ENCODE measurements at regions not wholly inside any gene's neighbourhood (a gene's known extent, or its start where the extent isn't known, plus 50 kb on each side); places are given as distances from the start of the nearest gene placed in this dataset.
"Not testable (repeated sequence)": the region's sequence is repeated elsewhere in the genome, so short reads cannot be mapped to it uniquely, and the experiment has no call there.

DNA sequence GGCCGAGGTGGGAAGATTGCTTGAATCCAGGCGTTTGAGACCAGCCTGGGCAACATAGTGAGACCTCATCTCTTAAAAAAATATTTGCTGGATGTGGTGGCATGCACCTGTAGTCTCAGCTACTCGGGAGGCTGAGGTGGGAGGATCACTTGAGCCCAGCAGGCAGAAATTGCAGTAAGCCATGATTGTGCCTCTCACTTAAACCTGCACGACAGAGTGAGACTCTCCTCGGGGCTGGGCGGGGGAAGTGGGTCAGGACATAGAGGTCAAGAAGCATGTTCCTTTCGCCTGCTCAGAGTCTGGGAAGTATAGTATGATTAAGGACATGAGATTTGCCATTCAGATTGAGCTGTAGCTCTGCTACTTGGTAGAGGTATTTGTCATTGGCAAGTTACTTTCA is 52.3 kb downstream of the SEPTIN7 start:
- not testable (repeated sequence) for DNase-seq (ENCODE audit: low spot score in 2 of 2); ATAC-seq (ENCODE audit: low read depth); H3K27me3 Mint-ChIP-seq; H3K4me3 Mint-ChIP-seq; H3K9me3 Mint-ChIP-seq
- Mint-ChIP-seq H3K27ac (peak overlapping the region; percentile 38), H3K4me1 (peaks cover 30% of the 10 kb centered on the region), H3K36me3 (peaks cover 22% of the 10 kb centered on the region)

DNA sequence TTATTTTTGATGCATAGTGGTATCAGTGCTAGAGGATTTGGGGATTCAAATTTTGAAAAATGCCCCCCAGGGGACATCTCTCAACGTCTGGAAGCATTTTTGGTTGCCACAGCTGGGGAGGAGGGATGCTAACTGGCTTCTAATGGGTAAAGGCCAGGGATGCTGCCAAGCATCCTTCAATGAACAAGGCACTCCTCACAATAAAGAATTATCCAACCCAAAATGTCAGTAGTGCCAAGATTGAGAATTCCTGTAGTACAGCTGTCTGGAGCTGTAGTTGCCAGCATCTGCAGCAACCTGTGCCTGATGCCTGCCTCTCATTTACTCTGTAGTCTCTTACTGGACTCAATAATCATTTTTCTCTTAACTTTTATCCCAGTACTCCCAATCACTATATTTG is 53.5 kb downstream of the SEPTIN7 start:
- peaks cover 2% of the 10 kb centered on the region for H3K9me3 Mint-ChIP-seq
- DNase-seq (ENCODE audit: low spot score in 2 of 2): no peak
- peaks cover 23% of the 10 kb centered on the region for H3K36me3 Mint-ChIP-seq
- no peak for ATAC-seq (ENCODE audit: low read depth)
- H3K4me3 Mint-ChIP-seq: no peak overlapping the region
- H3K4me1 Mint-ChIP-seq: peaks cover 32% of the 10 kb centered on the region
- no peaks in the 10 kb centered on the region for H3K27me3 Mint-ChIP-seq
- H3K27ac Mint-ChIP-seq: peak overlapping the region; percentile 28

- ATAC-seq (ENCODE audit: low read depth): no peak
- Mint-ChIP-seq H3K36me3 (peaks cover 23% of the 10 kb centered on the region), H3K9me3 (peaks cover 2% of the 10 kb centered on the region), H3K27ac (no peak overlapping the region), H3K4me3 (no peak overlapping the region), H3K27me3 (no peaks in the 10 kb centered on the region), H3K4me1 (peaks cover 39% of the 10 kb centered on the region)
- DNase-seq (ENCODE audit: low spot score in 2 of 2): no peak
Observed at GRCh38 chr7:35856175-35856574, 55.3 kb downstream of the SEPTIN7 start.

DNA sequence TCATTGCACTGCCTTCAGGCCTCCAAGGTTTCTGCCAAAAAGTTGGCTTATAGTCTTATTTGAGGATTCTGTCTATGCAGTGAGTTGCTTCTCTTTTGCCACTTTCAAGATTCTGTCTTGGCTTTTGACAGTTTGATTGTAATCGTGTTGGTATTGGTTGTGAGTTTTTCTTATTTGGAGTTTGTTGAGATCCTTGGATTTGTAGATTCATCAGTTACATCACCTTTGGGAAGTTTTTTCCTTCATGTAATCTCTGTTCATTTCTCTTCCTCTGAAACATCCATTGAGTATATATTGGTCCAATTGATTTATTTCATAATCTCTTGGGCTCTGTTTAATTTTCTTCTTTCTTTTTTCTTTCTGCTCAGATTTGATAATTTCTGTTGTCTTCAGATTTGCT is 59.8 kb downstream of the SEPTIN7 start:
- Mint-ChIP-seq H3K4me1 (peaks cover 30% of the 10 kb centered on the region), H3K4me3 (no peak overlapping the region), H3K36me3 (peaks cover 22% of the 10 kb centered on the region), H3K9me3 (peaks cover 2% of the 10 kb centered on the region), H3K27me3 (no peaks in the 10 kb centered on the region), H3K27ac (peak overlapping the region; percentile 36)
- DNase-seq (ENCODE audit: low spot score in 2 of 2) (no peak), ATAC-seq (ENCODE audit: low read depth) (no peak)

DNA sequence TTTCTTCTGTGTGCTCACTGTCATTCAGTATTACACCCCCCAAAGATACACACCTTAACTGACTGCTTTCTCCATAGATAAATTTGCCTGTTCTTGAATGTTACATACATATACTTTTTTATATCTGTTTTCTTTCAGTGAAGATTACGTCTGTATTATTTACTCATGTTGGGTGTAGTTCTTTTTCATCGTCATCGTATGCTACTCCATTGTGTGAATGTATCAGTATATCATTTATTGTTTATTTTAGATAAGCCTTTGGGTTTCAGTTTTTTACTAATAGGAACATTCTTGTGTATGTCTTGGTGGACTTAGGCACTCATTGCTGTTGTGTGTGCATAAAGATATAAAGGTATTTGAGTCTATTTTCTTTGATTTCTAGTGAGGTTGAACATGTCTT is 64.4 kb downstream of the SEPTIN7 start:
- DNase-seq (ENCODE audit: low spot score in 2 of 2) (no peak), ATAC-seq (ENCODE audit: low read depth) (no peak)
- H3K9me3 Mint-ChIP-seq: no peaks in the 10 kb centered on the region

GRCh38 chr7:35866186-35866585 is 65.3 kb downstream of the SEPTIN7 start:
- no peak for DNase-seq (ENCODE audit: low spot score in 2 of 2)
- Mint-ChIP-seq H3K27ac (peak overlapping the region; percentile 73), H3K4me1 (peaks cover 25% of the 10 kb centered on the region), H3K9me3 (no peaks in the 10 kb centered on the region), H3K27me3 (no peaks in the 10 kb centered on the region), H3K4me3 (no peak overlapping the region), H3K36me3 (peaks cover 22% of the 10 kb centered on the region)
- no peak for ATAC-seq (ENCODE audit: low read depth)

More for the DNA sequence above, 64.4 kb downstream of the SEPTIN7 start:
- H3K36me3 Mint-ChIP-seq: peaks cover 22% of the 10 kb centered on the region
- H3K27me3 Mint-ChIP-seq: no peaks in the 10 kb centered on the region
- peak overlapping the region; percentile 73 for H3K27ac Mint-ChIP-seq
- H3K4me3 Mint-ChIP-seq: no peak overlapping the region
- peaks cover 27% of the 10 kb centered on the region for H3K4me1 Mint-ChIP-seq

DNA sequence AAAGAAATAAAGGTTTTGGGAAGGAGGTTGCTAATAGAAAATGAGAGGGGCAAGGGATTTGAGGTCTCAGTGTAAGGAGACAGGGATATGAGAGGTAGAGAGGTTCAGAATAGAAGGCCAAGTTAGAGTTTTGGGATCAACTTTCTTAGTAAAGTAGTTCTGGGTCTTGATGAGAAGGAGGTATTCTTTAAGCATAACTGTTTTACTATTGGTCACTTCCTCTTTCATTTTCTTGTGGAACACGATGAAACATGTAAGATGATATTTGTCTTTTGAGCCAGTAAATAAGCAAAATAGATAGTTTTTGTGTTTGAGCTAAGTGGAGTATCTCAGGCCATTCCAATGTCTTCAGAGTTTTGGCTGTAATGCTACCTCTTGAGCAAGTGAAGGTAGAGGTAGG is 68.3 kb downstream of the SEPTIN7 start:
- H3K4me1 Mint-ChIP-seq: peaks cover 20% of the 10 kb centered on the region
- peak; percentile 73 for ATAC-seq (ENCODE audit: low read depth)
- peaks cover 24% of the 10 kb centered on the region for H3K36me3 Mint-ChIP-seq
- not testable (repeated sequence) for DNase-seq (ENCODE audit: low spot score in 2 of 2); H3K9me3 Mint-ChIP-seq; H3K27me3 Mint-ChIP-seq
- peak overlapping the region; percentile 54 for H3K27ac Mint-ChIP-seq
- peak overlapping the region; percentile 7 for H3K4me3 Mint-ChIP-seq

- Mint-ChIP-seq H3K4me1 (peaks cover 20% of the 10 kb centered on the region), H3K27ac (no peak overlapping the region), H3K36me3 (peaks cover 26% of the 10 kb centered on the region), H3K4me3 (no peak overlapping the region), H3K27me3 (no peaks in the 10 kb centered on the region), H3K9me3 (no peaks in the 10 kb centered on the region)
- DNase-seq (ENCODE audit: low spot score in 2 of 2): no peak
- no peak for ATAC-seq (ENCODE audit: low read depth)
Observed at GRCh38 chr7:35869810-35870209, 69.0 kb downstream of the SEPTIN7 start.

GRCh38 chr7:35871856-35872255 is 71.0 kb downstream of the SEPTIN7 start:
- peaks cover 20% of the 10 kb centered on the region for H3K4me1 Mint-ChIP-seq
- H3K27me3 Mint-ChIP-seq: no peaks in the 10 kb centered on the region
- no peaks in the 10 kb centered on the region for H3K9me3 Mint-ChIP-seq
- no peak overlapping the region for H3K27ac Mint-ChIP-seq
- no peak overlapping the region for H3K4me3 Mint-ChIP-seq
- DNase-seq (ENCODE audit: low spot score in 2 of 2): no peak
- ATAC-seq (ENCODE audit: low read depth): no peak
- H3K36me3 Mint-ChIP-seq: peaks cover 17% of the 10 kb centered on the region

DNA sequence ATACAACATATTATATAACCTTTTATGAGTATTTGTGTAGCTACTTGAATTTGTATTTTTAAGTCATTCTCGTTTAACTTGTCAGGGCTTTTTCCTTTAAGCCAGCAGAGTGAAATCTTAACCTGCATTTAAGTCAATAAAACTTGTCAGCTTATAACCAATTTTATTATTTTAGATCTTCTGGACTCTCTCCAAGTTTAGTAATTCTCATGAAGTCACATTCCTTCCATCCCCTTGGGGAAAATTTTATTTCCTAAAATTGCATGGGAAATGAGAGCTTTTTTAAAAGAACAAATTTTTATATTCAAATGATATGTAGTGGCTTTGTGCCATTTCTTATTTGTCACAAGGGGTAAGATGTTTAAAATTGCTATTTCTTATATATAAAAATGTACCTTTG is 74.0 kb downstream of the SEPTIN7 start:
- no peaks in the 10 kb centered on the region for H3K27me3 Mint-ChIP-seq
- DNase-seq (ENCODE audit: low spot score in 2 of 2) (no peak), ATAC-seq (ENCODE audit: low read depth) (no peak)
- peaks cover 9% of the 10 kb centered on the region for H3K4me1 Mint-ChIP-seq
- H3K27ac Mint-ChIP-seq: no peak overlapping the region
- peaks cover 19% of the 10 kb centered on the region for H3K36me3 Mint-ChIP-seq
- no peaks in the 10 kb centered on the region for H3K9me3 Mint-ChIP-seq
- no peak overlapping the region for H3K4me3 Mint-ChIP-seq

DNA sequence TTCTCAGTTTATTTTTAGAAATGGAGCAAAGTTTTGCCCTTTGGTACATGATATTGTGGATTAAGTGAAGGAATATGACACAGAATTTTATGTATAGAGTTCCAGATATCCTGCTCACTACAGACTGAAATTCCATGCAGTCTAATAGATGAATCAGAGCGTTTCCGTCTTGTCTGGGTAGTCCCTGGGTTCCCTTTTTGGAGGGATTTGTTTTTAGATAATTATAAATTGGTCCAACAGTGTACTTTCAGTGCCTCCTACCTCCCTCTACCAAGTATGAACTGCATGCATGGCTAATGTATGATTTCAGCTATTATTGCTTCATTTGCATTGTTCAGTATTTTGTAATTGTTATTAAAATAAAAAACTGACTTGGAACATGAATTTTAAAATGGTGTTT is 74.4 kb downstream of the SEPTIN7 start:
- ATAC-seq (ENCODE audit: low read depth) (no peak), DNase-seq (ENCODE audit: low spot score in 2 of 2) (no peak)
- H3K36me3 Mint-ChIP-seq: peaks cover 19% of the 10 kb centered on the region
- H3K4me3 Mint-ChIP-seq: no peak overlapping the region
- H3K27me3 Mint-ChIP-seq: no peaks in the 10 kb centered on the region
- peak overlapping the region; percentile 24 for H3K27ac Mint-ChIP-seq
- H3K4me1 Mint-ChIP-seq: peaks cover 7% of the 10 kb centered on the region
- H3K9me3 Mint-ChIP-seq: no peaks in the 10 kb centered on the region

DNA sequence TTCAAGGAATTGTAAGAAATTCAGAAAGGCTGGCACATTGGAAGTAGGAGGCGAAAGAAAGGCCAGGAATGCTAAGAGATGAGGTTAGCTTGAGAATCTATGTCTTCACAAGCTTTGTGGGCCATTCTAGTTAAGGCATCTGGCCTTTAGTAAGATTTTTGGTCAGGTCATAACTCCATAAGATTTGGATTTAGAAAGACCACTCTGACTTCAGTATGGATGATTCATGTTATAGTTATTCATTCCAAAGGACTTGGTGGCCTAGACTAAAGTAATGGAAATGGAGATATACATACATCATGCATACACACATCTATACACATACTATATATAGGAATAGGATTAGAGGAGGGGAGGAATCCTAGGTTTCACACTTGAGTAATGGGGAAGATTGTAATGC is 77.5 kb downstream of the SEPTIN7 start:
- Mint-ChIP-seq H3K27ac (peak overlapping the region; percentile 69), H3K4me3 (no peak overlapping the region), H3K36me3 (peaks cover 22% of the 10 kb centered on the region), H3K27me3 (no peaks in the 10 kb centered on the region), H3K4me1 (peaks cover 3% of the 10 kb centered on the region), H3K9me3 (no peaks in the 10 kb centered on the region)
- DNase-seq (ENCODE audit: low spot score in 2 of 2) (no peak), ATAC-seq (ENCODE audit: low read depth) (no peak)

DNA sequence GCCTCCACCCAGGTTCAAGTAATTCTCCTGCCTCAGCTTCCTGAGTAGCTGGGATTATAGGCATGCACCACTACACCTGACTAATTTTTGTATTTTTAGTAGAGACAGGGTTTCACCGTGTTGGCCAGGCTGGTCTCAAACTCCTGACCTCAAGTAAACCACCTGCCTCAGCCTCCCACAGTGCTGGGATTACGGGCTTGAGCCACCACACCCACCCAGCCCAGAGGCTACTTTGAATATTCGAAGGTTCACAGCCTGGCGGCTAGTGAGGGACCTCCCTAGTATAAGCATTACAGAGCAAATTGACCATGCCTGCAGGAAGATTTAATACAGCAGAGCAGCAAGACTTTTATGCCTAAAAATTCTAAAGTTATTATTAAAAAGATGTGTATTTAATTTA is 86.6 kb downstream of the SEPTIN7 start:
- H3K36me3 Mint-ChIP-seq: peaks cover 30% of the 10 kb centered on the region
- DNase-seq (ENCODE audit: low spot score in 2 of 2); H3K9me3 Mint-ChIP-seq; H3K4me3 Mint-ChIP-seq; ATAC-seq (ENCODE audit: low read depth); H3K4me1 Mint-ChIP-seq; H3K27me3 Mint-ChIP-seq: not testable (repeated sequence)
- peak overlapping the region; percentile 2 for H3K27ac Mint-ChIP-seq

GRCh38 chr7:35889001-35889400 is 88.1 kb downstream of the SEPTIN7 start:
- no peaks in the 10 kb centered on the region for H3K27me3 Mint-ChIP-seq
- H3K9me3 Mint-ChIP-seq: no peaks in the 10 kb centered on the region
- no peak overlapping the region for H3K27ac Mint-ChIP-seq
- no peak for DNase-seq (ENCODE audit: low spot score in 2 of 2)
- peaks cover 9% of the 10 kb centered on the region for H3K4me1 Mint-ChIP-seq
- H3K4me3 Mint-ChIP-seq: no peak overlapping the region
- peaks cover 34% of the 10 kb centered on the region for H3K36me3 Mint-ChIP-seq
- ATAC-seq (ENCODE audit: low read depth): no peak

DNA sequence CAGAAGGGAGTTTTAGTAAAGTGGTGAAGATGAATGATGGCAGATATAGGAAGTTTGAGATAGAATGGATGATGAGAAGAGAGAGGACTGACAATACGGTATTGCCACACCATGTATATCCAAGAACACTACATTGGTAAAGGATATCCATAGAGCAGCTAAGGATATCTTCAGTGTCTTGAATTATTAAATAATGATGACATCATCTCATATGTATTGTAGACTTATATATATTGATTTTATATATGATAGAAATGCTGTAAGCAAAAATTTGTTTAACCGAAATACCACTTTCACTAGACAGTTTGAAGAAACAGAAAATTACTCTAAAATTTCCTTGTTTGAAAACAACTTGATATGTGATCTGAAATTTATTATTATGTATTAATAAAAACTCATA is 89.0 kb downstream of the SEPTIN7 start:
- Mint-ChIP-seq H3K4me1 (peaks cover 9% of the 10 kb centered on the region), H3K27me3 (no peaks in the 10 kb centered on the region), H3K27ac (no peak overlapping the region), H3K36me3 (peaks cover 36% of the 10 kb centered on the region), H3K4me3 (no peak overlapping the region), H3K9me3 (no peaks in the 10 kb centered on the region)
- DNase-seq (ENCODE audit: low spot score in 2 of 2): no peak
- no peak for ATAC-seq (ENCODE audit: low read depth)
